DOHH2 (cell line): ENCODE measurements at regions not wholly inside any gene's neighbourhood (a gene's known extent, or its start where the extent isn't known, plus 50 kb on each side); places are given as distances from the start of the nearest gene placed in this dataset.

Source experiments
- H3F3A ChIP-seq: fragments of 200-600 bp; sonication (generic), shearing (Covaris generic); 2 replicates; pipeline ENCODE4 v1.6.0; 2016; ENCODE audit warnings: antibody characterized with exemption, mild to moderate bottlenecking; ENCODE audit not compliant: control insufficient read depth, insufficient read depth
- H3K27ac ChIP-seq: fragments of 200-600 bp; sonication (generic); 2 replicates; pipeline ENCODE4 v1.5.1; 2014; ENCODE audit warnings: low read depth, mild to moderate bottlenecking, low read length, moderate library complexity
- H3K27me3 ChIP-seq: fragments of 200-600 bp; sonication (generic); 2 replicates; pipeline ENCODE4 v1.6.1; 2014; ENCODE audit warnings: mild to moderate bottlenecking, low read length, mixed read lengths; ENCODE audit not compliant: control insufficient read depth
- H3K36me3 ChIP-seq: fragments of 200-600 bp; sonication (generic); 2 replicates; pipeline ENCODE4 v1.6.1; 2014; ENCODE audit warnings: mild to moderate bottlenecking, low read length, moderate library complexity, mixed read lengths; ENCODE audit not compliant: control insufficient read depth
- H3K4me1 ChIP-seq: fragments of 200-600 bp; sonication (generic); 2 replicates; pipeline ENCODE4 v1.6.1; 2014; ENCODE audit warnings: mild to moderate bottlenecking, low read length, mixed read lengths; ENCODE audit not compliant: control insufficient read depth
- H3K4me2 ChIP-seq: fragments of 200-600 bp; sonication (generic); 2 replicates; pipeline ENCODE4 v1.6.0; 2014; ENCODE audit warnings: mild to moderate bottlenecking, low read length, moderate library complexity
- H3K4me3 ChIP-seq: fragments of 200-600 bp; sonication (generic); 2 replicates; pipeline ENCODE4 v1.5.1; 2014; ENCODE audit warnings: mild to moderate bottlenecking, low read length, mixed read lengths
- H3K79me2 ChIP-seq: fragments of 200-600 bp; sonication (generic); 2 replicates; pipeline ENCODE4 v1.6.1; 2014; ENCODE audit warnings: mild to moderate bottlenecking, low read length, mixed read lengths; ENCODE audit not compliant: control insufficient read depth
- H3K9me2 ChIP-seq: fragments of 200-600 bp; sonication (generic); replicated peaks from 2 replicates; pipeline ENCODE4 v1.6.1; 2014; ENCODE audit warnings: mild to moderate bottlenecking, low read length, mixed read lengths; ENCODE audit not compliant: control insufficient read depth
- H3K9me3 ChIP-seq: fragments of 200-600 bp; sonication (generic); 2 replicates; pipeline ENCODE4 v1.6.1; 2014; ENCODE audit warnings: antibody characterized with exemption, low read length, mixed read lengths; ENCODE audit not compliant: control insufficient read depth, insufficient read depth
- H4K20me1 ChIP-seq: fragments of 200-600 bp; sonication (generic); 2 replicates; pipeline ENCODE4 v1.6.0; 2014; ENCODE audit warnings: low read depth, mild to moderate bottlenecking, antibody characterized with exemption, low read length, moderate library complexity; ENCODE audit not compliant: control insufficient read depth, insufficient read depth
- EZH2phosphoT487 ChIP-seq: fragments of 200-600 bp; sonication (generic); IDR thresholded peaks from 2 replicates; pipeline ENCODE4 v1.6.1; 2017; ENCODE audit warnings: borderline replicate concordance, mild to moderate bottlenecking, antibody characterized with exemption, low read length, moderate library complexity, mixed read lengths
- TF ChIP-seq, protein P1 (sequence below): fragments of 200-600 bp; sonication (generic); IDR thresholded peaks from one replicate; pipeline ENCODE4 v1.5.1; 2014; ENCODE audit warnings: antibody characterized with exemption, mild to moderate bottlenecking, low read depth, low read length; ENCODE audit not compliant: poor library complexity, severe bottlenecking

- Histone ChIP-seq H3K9me3 (no peaks in the 10 kb centered on the region), H3K4me3 (no peak overlapping the region), H3K4me2 (no peak overlapping the region), H3K27me3 (peaks cover 14% of the 10 kb centered on the region), H3F3A (no peaks in the 10 kb centered on the region), H3K27ac (no peak overlapping the region), H3K4me1 (no peaks in the 10 kb centered on the region), H3K9me2 (no peaks in the 10 kb centered on the region), H4K20me1 (no peaks in the 10 kb centered on the region), H3K36me3 (no peaks in the 10 kb centered on the region), H3K79me2 (no peaks in the 10 kb centered on the region)
- TF ChIP-seq, protein P1, sequence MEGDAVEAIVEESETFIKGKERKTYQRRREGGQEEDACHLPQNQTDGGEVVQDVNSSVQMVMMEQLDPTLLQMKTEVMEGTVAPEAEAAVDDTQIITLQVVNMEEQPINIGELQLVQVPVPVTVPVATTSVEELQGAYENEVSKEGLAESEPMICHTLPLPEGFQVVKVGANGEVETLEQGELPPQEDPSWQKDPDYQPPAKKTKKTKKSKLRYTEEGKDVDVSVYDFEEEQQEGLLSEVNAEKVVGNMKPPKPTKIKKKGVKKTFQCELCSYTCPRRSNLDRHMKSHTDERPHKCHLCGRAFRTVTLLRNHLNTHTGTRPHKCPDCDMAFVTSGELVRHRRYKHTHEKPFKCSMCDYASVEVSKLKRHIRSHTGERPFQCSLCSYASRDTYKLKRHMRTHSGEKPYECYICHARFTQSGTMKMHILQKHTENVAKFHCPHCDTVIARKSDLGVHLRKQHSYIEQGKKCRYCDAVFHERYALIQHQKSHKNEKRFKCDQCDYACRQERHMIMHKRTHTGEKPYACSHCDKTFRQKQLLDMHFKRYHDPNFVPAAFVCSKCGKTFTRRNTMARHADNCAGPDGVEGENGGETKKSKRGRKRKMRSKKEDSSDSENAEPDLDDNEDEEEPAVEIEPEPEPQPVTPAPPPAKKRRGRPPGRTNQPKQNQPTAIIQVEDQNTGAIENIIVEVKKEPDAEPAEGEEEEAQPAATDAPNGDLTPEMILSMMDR = no peak
- no peak for TF ChIP-seq EZH2phosphoT487
Measured at GRCh38 chr5:91214571-91214970, 168.5 kb downstream of the ARRDC3 start.
